SK-MEL-5 (cell line): ENCODE measurements at regions not wholly inside any gene's neighbourhood (a gene's known extent, or its start where the extent isn't known, plus 50 kb on each side); places are given as distances from the start of the nearest gene placed in this dataset.

ENCODE experiments used
- DNase-seq: peaks from one replicate; pipeline ENCODE4 v3.0.0-alpha.2; 2016; ENCODE audit warnings: low read depth, low spot score
- in situ Hi-C: cut with HindIII; loops from 2 replicates; pipeline ENCODE4 v1.10.0; 2016; ENCODE audit warnings: low sequenced_read_pairs, high pct_unique_total_duplicates, low pct_unique_long_range_greater_than_20kb

- no peak for DNase-seq
- in situ Hi-C loops = no loop called here
Measured at GRCh38 chr2:19036091-19036490, 322.3 kb downstream of the OSR1 start.

DNA sequence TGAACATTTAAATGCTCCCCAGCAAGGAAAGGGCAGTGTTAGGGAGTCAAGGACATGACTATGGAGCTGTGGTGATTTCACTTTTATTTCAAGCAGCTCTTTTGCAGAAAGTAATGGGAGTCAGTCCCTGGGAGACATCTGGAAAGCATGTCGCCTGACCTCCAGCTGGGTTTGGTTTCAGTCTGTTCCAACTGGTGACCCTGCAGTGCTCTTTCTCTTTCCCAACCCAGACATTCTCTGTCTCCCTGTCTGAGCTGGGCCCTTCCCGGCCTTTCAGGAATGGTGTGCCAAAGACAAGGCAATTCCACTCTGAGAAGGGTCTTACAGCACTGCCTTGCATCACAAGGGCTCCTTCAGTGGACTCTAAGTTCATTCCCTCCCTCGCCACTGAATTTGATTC is 323.2 kb downstream of the OSR1 start:
- in situ Hi-C loops = no loop called here
- no peak for DNase-seq

DNA sequence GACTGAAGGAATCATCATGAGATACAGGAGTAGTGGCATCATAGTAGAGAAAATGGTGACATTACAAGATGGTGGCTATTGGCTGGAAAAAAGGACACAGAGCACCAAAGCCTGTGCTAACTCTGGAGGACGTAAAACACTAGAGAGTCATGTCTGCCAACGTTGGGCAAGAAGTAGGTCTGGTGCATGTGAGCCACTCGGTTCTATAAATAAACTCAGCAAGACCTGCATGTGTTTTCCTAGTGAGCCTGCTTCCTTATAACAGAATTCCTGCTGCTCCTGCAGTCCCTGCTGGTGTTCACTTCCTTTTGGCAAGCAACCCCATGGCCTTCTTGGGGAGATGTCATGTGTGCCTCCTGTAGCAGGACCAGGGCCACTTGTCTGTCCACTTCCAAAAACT is 325.2 kb downstream of the OSR1 start:
- DNase-seq = no peak
- in situ Hi-C loops = no loop called here

GRCh38 chr2:19031642-19032041 is 326.8 kb downstream of the OSR1 start:
- in situ Hi-C loops = no loop called here
- DNase-seq = no peak

- DNase-seq = no peak
- in situ Hi-C loops = no loop called here
Measured at GRCh38 chr2:19029655-19030054, 328.8 kb downstream of the OSR1 start.

DNA sequence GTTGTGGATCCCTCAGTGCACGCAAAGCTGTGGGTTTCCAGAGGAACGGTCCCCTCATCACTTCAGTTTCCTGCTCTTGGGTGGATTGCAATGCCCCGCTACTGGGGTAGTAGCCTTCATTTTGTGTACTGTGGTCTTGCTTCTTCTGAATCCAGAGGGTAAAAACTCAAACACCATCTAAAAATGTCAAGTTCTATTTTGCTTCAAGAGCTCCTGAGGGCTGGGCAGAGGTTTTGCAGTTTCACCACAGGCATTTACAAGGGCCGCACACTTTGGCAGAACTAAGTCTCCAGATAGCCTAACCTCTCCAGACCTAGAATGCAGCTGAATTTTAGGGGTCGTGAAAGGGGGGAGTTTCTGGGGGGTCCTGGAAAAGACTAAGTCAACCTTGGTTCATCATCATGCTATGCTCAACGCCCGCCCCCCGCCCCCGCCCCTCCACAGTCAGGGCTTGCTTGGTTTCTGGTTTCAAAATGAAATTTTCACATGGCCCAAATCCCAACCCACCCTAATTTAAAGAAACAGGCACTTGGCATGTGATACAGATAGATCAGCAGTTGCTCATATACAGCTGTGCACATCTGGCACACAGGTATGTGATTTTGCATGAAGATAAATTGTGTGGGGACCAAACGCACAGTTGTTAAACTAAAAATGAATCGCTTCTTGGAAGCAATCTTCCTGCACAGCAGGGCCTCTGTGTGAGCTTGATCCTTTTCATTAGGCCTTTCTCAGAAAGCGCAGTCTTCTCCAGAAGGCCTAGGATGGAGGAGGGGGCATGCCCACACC is 329.6 kb downstream of the OSR1 start:
- in situ Hi-C loops = no loop called here
- no peak for DNase-seq

DNA sequence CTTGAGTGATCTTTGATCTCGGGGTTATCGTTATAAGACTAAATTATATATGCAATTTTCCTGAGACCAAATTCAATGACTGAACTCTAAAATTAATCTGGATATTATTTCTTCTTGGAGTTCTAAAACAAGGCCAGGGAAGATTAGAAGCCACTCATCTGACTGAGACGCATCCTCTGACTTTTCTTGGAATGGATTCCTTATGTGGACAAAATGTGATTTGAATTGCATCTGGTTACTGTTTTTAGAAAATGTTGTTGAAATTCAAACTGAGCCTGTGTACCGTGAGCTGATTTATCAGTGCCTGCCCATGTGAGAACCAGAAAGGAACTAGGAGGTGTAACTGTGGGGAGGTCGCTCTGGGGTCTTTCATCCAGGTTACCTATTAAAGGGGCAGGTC is 330.8 kb downstream of the OSR1 start:
- in situ Hi-C loops = no loop called here
- no peak for DNase-seq

DNA sequence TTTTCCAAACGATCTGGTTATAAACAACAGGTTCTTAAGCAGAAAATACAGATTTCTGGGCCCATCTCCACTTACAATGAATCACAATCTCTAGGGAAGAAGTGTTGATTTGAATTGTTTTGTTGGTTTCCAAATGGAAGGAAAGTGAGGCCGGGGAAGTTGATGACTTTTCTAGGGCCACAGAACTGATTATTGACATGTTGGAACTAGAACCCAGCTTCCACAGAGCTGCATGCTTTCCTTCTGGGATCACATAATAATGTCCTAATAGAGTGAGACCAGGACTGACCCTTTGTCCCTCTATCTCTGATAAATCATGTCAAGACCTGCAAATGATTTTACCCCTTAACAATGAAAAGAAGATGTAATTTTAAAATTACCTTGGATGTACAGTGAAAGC is 332.2 kb downstream of the OSR1 start:
- DNase-seq = no peak

DNA sequence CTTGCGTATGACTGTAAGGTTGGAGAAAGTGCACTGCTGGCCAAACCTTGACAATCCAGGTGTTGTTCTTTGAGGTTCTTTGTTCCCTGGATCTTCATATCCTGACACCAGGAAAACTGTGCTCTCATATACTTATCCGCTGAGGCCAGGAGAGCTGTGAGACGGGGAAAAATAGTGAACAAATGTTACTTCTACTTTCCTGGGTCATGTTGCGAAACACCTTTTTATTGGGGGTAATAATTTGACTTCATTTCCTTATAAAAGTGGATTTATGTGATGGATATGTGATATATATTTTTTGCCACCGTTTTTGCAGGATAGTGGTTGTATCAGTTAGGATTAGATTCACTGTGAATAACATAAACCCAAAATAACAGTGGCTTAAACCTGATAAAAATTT is 336.1 kb downstream of the OSR1 start:
- no peak for DNase-seq
- in situ Hi-C loops = no loop called here

More for the DNA sequence above, 332.2 kb downstream of the OSR1 start:
- in situ Hi-C loops = no loop called here

DNA sequence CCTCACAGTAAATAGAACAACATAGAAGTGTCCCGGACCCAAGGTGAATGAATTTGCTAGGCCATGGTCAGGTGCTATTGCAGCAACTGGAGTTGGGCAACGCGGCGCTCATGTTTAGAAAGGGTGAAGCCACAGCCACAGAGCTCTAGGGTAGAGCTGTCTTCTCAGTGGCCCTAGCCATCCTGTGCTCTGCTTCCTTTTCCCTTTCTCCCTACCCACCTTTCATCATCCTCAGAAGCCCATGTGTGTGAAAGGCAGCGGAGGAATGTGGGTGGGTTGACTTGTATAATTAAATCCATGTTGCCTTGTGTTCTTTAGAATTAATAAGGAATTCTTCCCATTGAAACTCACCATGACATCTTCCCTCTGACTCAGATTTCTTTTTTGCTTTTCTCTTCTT is 336.7 kb downstream of the OSR1 start:
- no peak for DNase-seq
- in situ Hi-C loops = no loop called here

DNA sequence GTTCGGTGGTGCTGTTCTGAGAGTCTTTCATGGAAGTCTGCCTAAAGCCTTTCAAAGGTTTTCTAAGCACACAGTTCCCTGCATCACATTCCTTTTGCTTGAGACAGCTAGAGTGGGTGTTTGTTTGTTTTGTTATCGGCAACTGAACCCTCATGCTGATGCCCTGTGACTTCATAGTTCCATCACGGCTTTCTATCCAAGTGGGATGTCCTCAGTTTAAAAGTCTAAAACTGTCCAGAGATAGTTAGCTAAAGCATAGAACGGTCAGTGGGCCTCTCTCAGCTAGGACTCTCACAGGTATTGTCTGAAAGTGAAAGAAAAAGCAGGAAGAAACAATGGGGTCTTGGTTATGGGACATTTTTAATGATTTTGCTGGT is 337.3 kb downstream of the OSR1 start:
- DNase-seq = no peak
- in situ Hi-C loops = no loop called here

- DNase-seq = no peak
- in situ Hi-C loops = no loop called here
Measured at GRCh38 chr2:19020144-19021099, 338.0 kb downstream of the OSR1 start.

- in situ Hi-C loops = no loop called here
- DNase-seq = no peak
Measured at GRCh38 chr2:19009510-19009909, 348.9 kb downstream of the OSR1 start.

DNA sequence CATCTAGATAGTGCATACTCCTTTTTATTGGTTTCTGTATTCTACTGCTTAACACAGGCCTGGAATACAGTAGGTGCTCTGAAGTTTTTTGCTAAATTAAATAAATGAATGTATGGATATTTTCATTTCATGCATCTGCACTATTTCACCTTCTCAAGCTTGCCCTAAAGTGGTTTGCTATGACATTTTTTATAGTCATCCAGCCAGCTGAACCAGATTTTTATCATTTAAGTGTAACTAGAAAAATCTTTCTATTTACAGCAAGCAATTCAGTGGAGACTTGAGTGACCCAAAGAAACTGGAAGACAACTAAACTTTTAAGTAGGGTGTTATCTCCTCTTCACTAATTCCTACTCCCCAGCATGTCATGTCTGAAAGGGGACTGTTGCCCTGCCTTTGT is 354.9 kb downstream of the OSR1 start:
- in situ Hi-C loops = no loop called here
- DNase-seq = no peak

GRCh38 chr2:19000776-19001175 is 357.6 kb downstream of the OSR1 start:
- in situ Hi-C loops = no loop called here
- no peak for DNase-seq

DNA sequence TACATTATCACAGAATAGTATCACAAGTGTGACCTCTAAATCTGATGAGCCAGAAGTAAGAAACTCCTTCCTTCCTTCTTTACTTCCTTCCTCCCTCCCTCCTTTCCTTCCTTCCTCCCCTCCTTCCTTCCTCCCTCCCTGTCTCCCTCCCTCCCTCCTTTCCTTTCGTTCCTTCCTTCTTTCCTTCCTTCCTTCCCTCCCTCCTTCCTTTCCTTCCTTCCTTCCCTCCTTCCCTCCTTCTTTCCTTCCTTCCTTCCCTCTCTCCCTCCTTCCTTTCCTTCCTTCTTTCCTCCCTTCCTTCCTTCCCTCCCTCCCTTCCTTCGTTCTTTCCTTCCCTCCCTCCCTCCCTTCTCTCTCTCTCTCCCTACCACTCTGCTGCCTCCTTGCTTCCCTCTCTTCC is 359.2 kb downstream of the OSR1 start:
- DNase-seq = no peak
- in situ Hi-C loops = no loop called here

DNA sequence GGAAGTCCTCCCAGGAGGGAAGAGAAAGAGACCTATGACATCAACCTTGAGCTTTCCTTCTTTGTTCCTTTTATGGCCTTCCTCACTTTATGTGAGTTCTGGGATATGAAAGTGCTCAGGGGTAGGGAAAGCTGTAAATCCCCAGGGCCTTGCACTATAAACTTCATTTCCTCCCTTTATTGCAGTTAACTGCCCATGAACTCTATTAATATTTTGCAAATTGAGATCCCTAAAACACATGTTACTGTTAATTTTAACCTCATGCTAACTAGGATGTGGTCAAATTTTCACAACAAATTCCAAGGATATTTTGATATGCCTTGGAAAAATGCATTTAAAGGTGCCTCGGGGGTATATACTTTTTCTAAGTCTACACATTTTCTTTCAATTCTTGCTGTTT is 359.9 kb downstream of the OSR1 start:
- no peak for DNase-seq
- in situ Hi-C loops = no loop called here

DNA sequence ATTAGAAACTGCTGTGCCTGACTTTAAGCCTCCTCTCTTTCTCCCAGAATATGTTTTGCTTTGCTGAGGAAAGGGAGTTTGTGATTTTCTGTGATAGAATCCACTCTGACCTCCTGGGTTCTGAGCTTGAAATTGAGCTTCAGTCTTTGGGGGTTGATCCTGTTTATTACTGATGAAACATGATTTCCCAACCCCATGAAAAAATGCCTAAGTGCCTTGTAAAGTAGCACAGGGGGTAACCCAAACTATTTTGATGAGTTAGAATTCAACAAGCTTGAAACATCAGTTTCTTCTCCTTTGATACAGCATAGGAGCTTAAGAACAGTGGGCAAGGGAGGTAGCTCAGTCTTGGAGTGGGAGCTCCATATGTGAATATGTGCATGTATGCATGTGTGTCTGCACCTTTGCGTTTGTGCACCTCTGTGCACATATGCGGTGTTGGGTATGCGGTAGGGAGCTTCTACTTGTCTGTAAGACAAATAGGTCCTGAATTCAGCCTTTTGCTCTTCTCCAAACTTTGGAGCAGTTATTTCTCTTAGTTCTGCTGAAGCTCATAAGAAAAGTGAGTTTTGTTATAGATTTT is 364.6 kb downstream of the OSR1 start:
- DNase-seq = no peak
- in situ Hi-C loops = no loop called here
